HepG2 (cell line): ENCODE measurements at regions not wholly inside any gene's neighbourhood (a gene's known extent, or its start where the extent isn't known, plus 50 kb on each side); places are given as distances from the start of the nearest gene placed in this dataset.

ENCODE experiments used
- ATAC-seq: fragments of 200-7000 bp; cut with Tn5 transposase; 3 replicates; pipeline ENCODE4 v1.9.1; 2020; ENCODE audit warnings: mild to moderate bottlenecking, moderate library complexity
- BruUV-seq: library from RNA; stranded (reverse); fragments of 400-500 nt; replicated peaks from 2 replicates; lab custom pipeline; 2021; lab: Mats Ljungman, UMichigan
- CTCF ChIA-PET: fragments of 300-600 bp; formaldehyde crosslinking; extraction: SDS; loops from one replicate; lab custom pipeline; 2021; ENCODE audit warnings: low total read pairs, inconsistent platforms, low intra/inter-chr PET ratio; lab: Yijun Ruan, JAX
- POLR2A ChIA-PET: fragments of 350-600 bp; sonication (Branson Sonifier 250); formaldehyde crosslinking; loops from one replicate; lab custom pipeline; 2020; ENCODE audit warnings: antibody characterized with exemption, inconsistent platforms; lab: Yijun Ruan, JAX
- DNase-seq: peaks from one replicate; pipeline ENCODE4 v3.0.0-alpha.2; 2015; ENCODE audit warnings: low spot score
- FAIRE-seq: peaks from 3 replicates; lab custom pipeline; 2011; peaks lifted over from hg19 to GRCh38; lab: Jason Lieb, UNC
- H2AFZ ChIP-seq: one replicate; pipeline ENCODE4 v1.6.1; 2011; ENCODE audit warnings: low read length, inconsistent platforms
- H3K27ac ChIP-seq: fragments of 300-600 bp; 3 replicates; pipeline ENCODE4 v1.8.0; 2011; ENCODE audit warnings: mixed run types, mild to moderate bottlenecking, mixed read lengths, low read length, inconsistent platforms; ENCODE audit not compliant: insufficient read depth; ENCODE audit errors: extremely low read length
- H3K27me3 ChIP-seq, 2 experiments: fragments of 200-600 bp in 1 of 2; 2 replicates in 1 of 2; 3 replicates in 1 of 2; pipeline versions ENCODE4 v1.6.0 to v1.8.0; 2011; ENCODE audit warnings: low read length in 2 of 2, mild to moderate bottlenecking in 2 of 2, moderate library complexity in 2 of 2, inconsistent platforms in 1 of 2; ENCODE audit not compliant: insufficient read depth in 2 of 2, control insufficient read depth in 1 of 2
- H3K36me3 ChIP-seq, 2 experiments: fragments of 200-600 bp in 1 of 2; replicated peaks in 1 of 2; 2 replicates in 1 of 2; 3 replicates in 1 of 2; pipeline versions ENCODE4 v1.5.1 to v1.8.0; 2011; ENCODE audit warnings: low read length in 2 of 2, inconsistent platforms in 1 of 2; ENCODE audit not compliant: insufficient read depth in 2 of 2, control insufficient read depth in 1 of 2
- H3K4me1 ChIP-seq: 2 replicates; pipeline ENCODE4 v1.5.1; 2012; ENCODE audit warnings: low read length, inconsistent platforms; ENCODE audit not compliant: insufficient read depth
- H3K4me2 ChIP-seq: 2 replicates; pipeline ENCODE4 v1.6.0; 2011; ENCODE audit warnings: low read depth, low read length, inconsistent platforms
- H3K4me3 ChIP-seq, 3 experiments: fragments of 200-600 bp in 1 of 3; sonication (generic), shearing (Covaris generic) in 1 of 3; replicated peaks in 1 of 3; 2 replicates each; pipeline ENCODE4 v1.5.1; 2011 to 2016; ENCODE audit warnings: low read length in 3 of 3, inconsistent platforms in 2 of 3, low read depth in 2 of 3, mild to moderate bottlenecking in 2 of 3, control low read depth in 1 of 3, mixed read lengths in 1 of 3; ENCODE audit not compliant: insufficient read depth in 1 of 3
- H3K79me2 ChIP-seq: one replicate; pipeline ENCODE4 v1.6.1; 2011; ENCODE audit warnings: low read length, inconsistent platforms; ENCODE audit not compliant: insufficient read depth
- H3K9ac ChIP-seq: 2 replicates; pipeline ENCODE4 v1.6.0; 2011; ENCODE audit warnings: mild to moderate bottlenecking, low read depth, low read length, inconsistent platforms; ENCODE audit not compliant: insufficient read depth
- H3K9me3 ChIP-seq: 2 replicates; pipeline ENCODE4 v1.5.1; 2012; ENCODE audit warnings: mild to moderate bottlenecking, low read length
- H4K20me1 ChIP-seq: 2 replicates; pipeline ENCODE4 v1.6.0; 2011; ENCODE audit warnings: inconsistent platforms, mild to moderate bottlenecking, low read length, moderate library complexity; ENCODE audit not compliant: insufficient read depth
- AGO1 ChIP-seq: fragments of 200-400 bp; formaldehyde crosslinking; IDR thresholded peaks from 2 replicates; pipeline ENCODE4 v1.6.1; 2017; ENCODE audit warnings: mild to moderate bottlenecking, low read depth, low read length, moderate library complexity; ENCODE audit not compliant: poor library complexity, severe bottlenecking
- CEBPB ChIP-seq: IDR thresholded peaks from 2 replicates; pipeline ENCODE4 v1.6.1; 2011; ENCODE audit warnings: low read depth, low read length, improper control_type of control experiment, borderline replicate concordance
- GABPB1 ChIP-seq: IDR thresholded peaks from 2 replicates; pipeline ENCODE4 v1.6.1; 2016; ENCODE audit warnings: mild to moderate bottlenecking, missing genetic modification reagents, moderate library complexity, missing compliant biosample characterization
- GZF1 ChIP-seq: sonication (generic); formaldehyde crosslinking; IDR thresholded peaks from 2 replicates; pipeline ENCODE4 v1.5.1; 2020; ENCODE audit warnings: mild to moderate bottlenecking, missing genetic modification reagents
- MATR3 ChIP-seq: sonication (generic); formaldehyde crosslinking; IDR thresholded peaks from 2 replicates; pipeline ENCODE4 v1.4.0; 2020; ENCODE audit warnings: missing genetic modification reagents
- ZNF280D ChIP-seq: sonication (generic); formaldehyde crosslinking; IDR thresholded peaks from 2 replicates; pipeline ENCODE4 v1.5.1; 2020; ENCODE audit warnings: mild to moderate bottlenecking, missing genetic modification reagents
- WGBS: methylation state at CpG from one replicate; pipeline ENCODE4 v1.1.6; 2017; ENCODE audit warnings: low lambda C conversion rate; 5-methylcytosine and 5-hydroxymethylcytosine counted together
- in situ Hi-C: cut with HindIII; loops from 2 replicates; pipeline ENCODE4 v1.10.0; 2017; ENCODE audit warnings: low pct_unique_long_range_greater_than_20kb; ENCODE audit not compliant: extremely low pct_ligation_motif_present
- intact Hi-C: fragments of 100-400 bp; cut with micrococcal nuclease; formaldehyde crosslinking; loops from one replicate; pipeline ENCODE4 v1.10.0; 2022; ENCODE audit not compliant: unreplicated experiment

DNA sequence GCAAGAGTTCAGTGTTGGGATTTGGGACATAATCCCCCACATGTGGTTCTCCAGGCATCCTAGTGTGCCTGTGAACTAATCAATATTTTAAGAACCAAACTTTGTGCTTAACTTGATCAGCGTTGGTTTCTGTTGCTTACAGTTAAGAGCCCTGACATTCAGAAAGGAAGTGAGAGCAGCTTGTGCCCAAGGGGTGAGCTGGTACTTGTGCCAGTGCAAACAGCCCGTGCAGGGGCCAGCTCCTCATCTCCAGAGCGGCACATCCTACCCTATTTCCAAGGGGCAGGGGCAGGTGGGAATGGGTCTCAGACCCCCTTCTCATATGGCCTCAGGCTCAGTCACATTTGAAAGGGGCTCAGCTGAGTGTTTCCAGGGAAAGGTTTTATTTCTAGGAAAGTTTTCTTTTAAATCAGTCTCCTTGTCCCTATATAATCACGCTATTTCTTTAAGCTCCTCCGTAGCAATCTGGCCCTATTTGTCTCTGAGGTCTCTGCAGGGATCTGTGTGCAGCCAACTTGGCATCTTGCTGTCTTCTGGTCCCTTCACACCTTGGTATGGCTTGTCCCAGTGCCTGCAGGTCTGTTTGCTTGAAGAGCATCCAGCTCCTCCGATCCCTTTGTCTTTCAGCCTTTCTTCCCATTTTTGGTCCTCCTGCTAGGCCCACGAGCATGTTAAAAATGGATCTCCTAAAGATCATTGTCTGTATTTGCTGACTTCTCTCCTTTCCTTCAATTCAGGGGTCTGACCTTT lies 358.9 kb downstream of the HRH4 start (continued):
- TF ChIP-seq GZF1 (CRISPR knock-in tag) (no peak), ZNF280D (CRISPR knock-in tag) (no peak), MATR3 (CRISPR knock-in tag) (no peak), AGO1 (no peak)

DNA sequence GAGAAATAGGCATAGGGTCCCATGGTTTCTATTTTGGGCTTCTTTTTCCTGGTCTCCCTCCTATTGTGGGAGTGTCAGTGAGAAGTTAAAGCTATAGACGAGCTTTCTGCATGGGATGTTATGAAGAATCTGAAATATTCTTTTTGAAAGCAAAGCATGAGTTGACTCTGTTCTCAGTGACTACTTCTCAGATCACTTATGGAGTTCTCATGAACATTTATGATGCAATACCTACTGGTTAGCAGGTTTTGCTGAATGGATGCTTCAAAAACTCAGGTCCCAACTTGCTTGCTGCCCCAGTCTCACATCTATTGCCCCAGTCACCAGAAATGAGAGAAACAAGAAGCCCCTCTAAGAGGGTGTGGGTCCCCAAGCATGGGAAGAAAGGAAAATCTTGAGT lies 365.0 kb downstream of the HRH4 start:
- H3K4me1 ChIP-seq = no peaks in the 10 kb centered on the region

More for the DNA sequence above, 365.0 kb downstream of the HRH4 start:
- H4K20me1 ChIP-seq = no peaks in the 10 kb centered on the region
- BruUV-seq = no TSS peak
- DNase-seq (no peak), ATAC-seq (no peak), FAIRE-seq (no peak)
- H3K27ac ChIP-seq = no peak overlapping the region
- no peak overlapping the region for H3K9ac ChIP-seq
- H3K9me3 ChIP-seq = no peaks in the 10 kb centered on the region
- no peaks in the 10 kb centered on the region for H3K36me3 ChIP-seq
- no peak overlapping the region for H3K4me2 ChIP-seq
- intact Hi-C loops = no loop called here
- no peak overlapping the region for H3K4me3 ChIP-seq
- 4% methylated on average over 1 of the region's 1 CpG for WGBS
- CTCF ChIA-PET = no interaction called here
- in situ Hi-C loops = no loop called here
- H2AFZ ChIP-seq = no peak overlapping the region
- TF ChIP-seq GABPB1 (CRISPR knock-in tag) (no peak), CEBPB (peak; percentile 57; the same call in 1 of the 2 replicates)
- H3K27me3 ChIP-seq = no peaks in the 10 kb centered on the region
- POLR2A ChIA-PET = no interaction called here
- H3K79me2 ChIP-seq = no peaks in the 10 kb centered on the region
